ENCODE measurements at regions not wholly inside any gene's neighbourhood (a gene's known extent, or its start where the extent isn't known, plus 50 kb on each side); places are given as distances from the start of the nearest gene placed in this dataset.
A peak's percentile ranks its signal among the peaks of the same experiment; 100 is the strongest.

DNA sequence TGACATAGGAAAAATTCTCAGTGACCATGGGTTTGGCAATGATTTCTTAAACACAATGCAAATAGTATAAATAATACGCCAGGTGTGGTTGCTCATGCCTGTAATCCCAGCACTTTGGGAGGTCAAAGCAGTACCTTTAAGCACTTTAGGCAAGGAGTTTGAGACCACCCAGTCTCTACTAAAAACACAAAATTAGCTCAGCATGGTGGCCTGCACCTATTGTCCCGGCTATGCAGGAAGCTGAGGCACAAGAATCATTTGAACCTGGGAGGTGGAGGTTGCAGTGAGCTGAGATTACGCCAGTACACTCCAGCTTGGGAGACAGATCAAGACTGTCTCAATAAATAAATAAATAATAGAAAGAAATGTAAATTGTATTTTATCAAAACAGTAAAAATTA is 356.5 kb upstream of the SLITRK6 start (continued):
- TF ChIP-seq YEATS2 (CRISPR knock-in tag; IDR thresholded peaks at IDR 0.05; ENCODE audit: borderline replicate concordance), result no peak
- TF ChIP-seq ZNF138 (CRISPR knock-in tag; IDR thresholded peaks at IDR 0.05; ENCODE audit: low read depth), result no peak
- TF ChIP-seq, protein P1, sequence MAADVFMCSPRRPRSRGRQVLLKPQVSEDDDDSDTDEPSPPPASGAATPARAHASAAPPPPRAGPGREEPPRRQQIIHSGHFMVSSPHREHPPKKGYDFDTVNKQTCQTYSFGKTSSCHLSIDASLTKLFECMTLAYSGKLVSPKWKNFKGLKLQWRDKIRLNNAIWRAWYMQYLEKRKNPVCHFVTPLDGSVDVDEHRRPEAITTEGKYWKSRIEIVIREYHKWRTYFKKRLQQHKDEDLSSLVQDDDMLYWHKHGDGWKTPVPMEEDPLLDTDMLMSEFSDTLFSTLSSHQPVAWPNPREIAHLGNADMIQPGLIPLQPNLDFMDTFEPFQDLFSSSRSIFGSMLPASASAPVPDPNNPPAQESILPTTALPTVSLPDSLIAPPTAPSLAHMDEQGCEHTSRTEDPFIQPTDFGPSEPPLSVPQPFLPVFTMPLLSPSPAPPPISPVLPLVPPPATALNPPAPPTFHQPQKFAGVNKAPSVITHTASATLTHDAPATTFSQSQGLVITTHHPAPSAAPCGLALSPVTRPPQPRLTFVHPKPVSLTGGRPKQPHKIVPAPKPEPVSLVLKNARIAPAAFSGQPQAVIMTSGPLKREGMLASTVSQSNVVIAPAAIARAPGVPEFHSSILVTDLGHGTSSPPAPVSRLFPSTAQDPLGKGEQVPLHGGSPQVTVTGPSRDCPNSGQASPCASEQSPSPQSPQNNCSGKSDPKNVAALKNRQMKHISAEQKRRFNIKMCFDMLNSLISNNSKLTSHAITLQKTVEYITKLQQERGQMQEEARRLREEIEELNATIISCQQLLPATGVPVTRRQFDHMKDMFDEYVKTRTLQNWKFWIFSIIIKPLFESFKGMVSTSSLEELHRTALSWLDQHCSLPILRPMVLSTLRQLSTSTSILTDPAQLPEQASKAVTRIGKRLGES (CRISPR knock-in tag; IDR thresholded peaks at IDR 0.05; ENCODE audit: borderline replicate concordance), result no peak

DNA sequence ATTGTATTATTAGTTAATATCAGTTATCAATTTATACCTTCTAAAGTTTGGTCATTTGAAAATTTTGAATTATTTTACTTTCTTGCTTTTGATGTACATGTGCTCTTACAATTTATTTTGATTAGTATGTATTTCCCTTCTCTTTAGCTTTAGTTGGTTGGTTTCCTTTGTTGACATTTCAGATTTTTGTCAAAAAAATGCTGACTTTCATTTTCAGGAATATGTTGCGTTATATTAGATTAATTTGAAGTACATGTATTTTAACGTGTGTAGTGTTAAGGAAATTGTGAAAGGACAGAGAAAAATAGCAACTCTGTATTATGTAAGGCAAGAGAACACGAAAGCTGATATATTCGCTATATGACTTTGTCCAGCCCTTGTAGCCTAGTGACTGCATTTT is 342.9 kb upstream of the SLITRK6 start:
- intact Hi-C loops (cut with micrococcal nuclease; ENCODE audit: unreplicated experiment) (no loop called here), in situ Hi-C loops (cut with HindIII; ENCODE audit: extremely low pct_ligation_motif_present, low pct_unique_long_range_greater_than_20kb) (no loop called here)
- ChIA-PET POLR2A (no interaction called here), CTCF (ENCODE audit: low intra/inter-chr PET ratio, low total read pairs) (no interaction called here)
- Histone ChIP-seq H3K4me3 (replicated peaks in 1 of 3; ENCODE audit: insufficient read depth in 1 of 3, low read depth in 2 of 3, low read length in 3 of 3) (no peak overlapping the region), H3K27ac (ENCODE audit: extremely low read length, insufficient read depth, low read length) (no peak overlapping the region), H3K36me3 (replicated peaks in 1 of 2; ENCODE audit: control insufficient read depth in 1 of 2, insufficient read depth in 2 of 2, low read length in 2 of 2) (no peaks in the 10 kb centered on the region), H4K20me1 (ENCODE audit: insufficient read depth, low read length) (no peaks in the 10 kb centered on the region), H3K9me3 (ENCODE audit: low read length) (no peaks in the 10 kb centered on the region), H3K27me3 (ENCODE audit: control insufficient read depth in 1 of 2, insufficient read depth in 2 of 2, low read length in 2 of 2) (no peaks in the 10 kb centered on the region), H2AFZ (ENCODE audit: low read length) (no peak overlapping the region), H3K4me2 (ENCODE audit: low read depth, low read length) (no peak overlapping the region), H3K9ac (ENCODE audit: insufficient read depth, low read depth, low read length) (no peak overlapping the region), H3K4me1 (ENCODE audit: insufficient read depth, low read length) (no peaks in the 10 kb centered on the region), H3K79me2 (ENCODE audit: insufficient read depth, low read length) (no peaks in the 10 kb centered on the region)
- WGBS (ENCODE audit: low lambda C conversion rate), result 8% methylated on average over 4 of the region's 4 CpGs
- DNase-seq (ENCODE audit: low spot score), result no peak
- no peak for FAIRE-seq
- BruUV-seq (replicated peaks), result no TSS peak
- no peak for ATAC-seq
- peak; percentile 83 for TF ChIP-seq MAFF (IDR thresholded peaks at IDR 0.05; ENCODE audit: low read depth, low read length)
- TF ChIP-seq, protein P2, sequence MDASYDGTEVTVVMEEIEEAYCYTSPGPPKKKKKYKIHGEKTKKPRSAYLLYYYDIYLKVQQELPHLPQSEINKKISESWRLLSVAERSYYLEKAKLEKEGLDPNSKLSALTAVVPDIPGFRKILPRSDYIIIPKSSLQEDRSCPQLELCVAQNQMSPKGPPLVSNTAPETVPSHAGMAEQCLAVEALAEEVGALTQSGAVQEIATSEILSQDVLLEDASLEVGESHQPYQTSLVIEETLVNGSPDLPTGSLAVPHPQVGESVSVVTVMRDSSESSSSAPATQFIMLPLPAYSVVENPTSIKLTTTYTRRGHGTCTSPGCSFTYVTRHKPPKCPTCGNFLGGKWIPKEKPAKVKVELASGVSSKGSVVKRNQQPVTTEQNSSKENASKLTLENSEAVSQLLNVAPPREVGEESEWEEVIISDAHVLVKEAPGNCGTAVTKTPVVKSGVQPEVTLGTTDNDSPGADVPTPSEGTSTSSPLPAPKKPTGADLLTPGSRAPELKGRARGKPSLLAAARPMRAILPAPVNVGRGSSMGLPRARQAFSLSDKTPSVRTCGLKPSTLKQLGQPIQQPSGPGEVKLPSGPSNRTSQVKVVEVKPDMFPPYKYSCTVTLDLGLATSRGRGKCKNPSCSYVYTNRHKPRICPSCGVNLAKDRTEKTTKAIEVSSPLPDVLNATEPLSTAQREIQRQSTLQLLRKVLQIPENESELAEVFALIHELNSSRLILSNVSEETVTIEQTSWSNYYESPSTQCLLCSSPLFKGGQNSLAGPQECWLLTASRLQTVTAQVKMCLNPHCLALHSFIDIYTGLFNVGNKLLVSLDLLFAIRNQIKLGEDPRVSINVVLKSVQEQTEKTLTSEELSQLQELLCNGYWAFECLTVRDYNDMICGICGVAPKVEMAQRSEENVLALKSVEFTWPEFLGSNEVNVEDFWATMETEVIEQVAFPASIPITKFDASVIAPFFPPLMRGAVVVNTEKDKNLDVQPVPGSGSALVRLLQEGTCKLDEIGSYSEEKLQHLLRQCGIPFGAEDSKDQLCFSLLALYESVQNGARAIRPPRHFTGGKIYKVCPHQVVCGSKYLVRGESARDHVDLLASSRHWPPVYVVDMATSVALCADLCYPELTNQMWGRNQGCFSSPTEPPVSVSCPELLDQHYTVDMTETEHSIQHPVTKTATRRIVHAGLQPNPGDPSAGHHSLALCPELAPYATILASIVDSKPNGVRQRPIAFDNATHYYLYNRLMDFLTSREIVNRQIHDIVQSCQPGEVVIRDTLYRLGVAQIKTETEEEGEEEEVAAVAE (CRISPR knock-in tag; IDR thresholded peaks at IDR 0.05; ENCODE audit: borderline replicate concordance), result no peak
- TF ChIP-seq MAFK (conservative IDR thresholded peaks at IDR 0.05 in 1 of 2, IDR thresholded peaks at IDR 0.05 in 1 of 2; ENCODE audit: low read length in 2 of 2), result peak; percentile 64 to 76
- TF ChIP-seq MYC (CRISPR knock-in tag; IDR thresholded peaks at IDR 0.05; ENCODE audit: borderline replicate concordance), result no peak

Measured in HepG2 (cell line).